ENCODE measurements at regions not wholly inside any gene's neighbourhood (a gene's known extent, or its start where the extent isn't known, plus 50 kb on each side); places are given as distances from the start of the nearest gene placed in this dataset.

DNA sequence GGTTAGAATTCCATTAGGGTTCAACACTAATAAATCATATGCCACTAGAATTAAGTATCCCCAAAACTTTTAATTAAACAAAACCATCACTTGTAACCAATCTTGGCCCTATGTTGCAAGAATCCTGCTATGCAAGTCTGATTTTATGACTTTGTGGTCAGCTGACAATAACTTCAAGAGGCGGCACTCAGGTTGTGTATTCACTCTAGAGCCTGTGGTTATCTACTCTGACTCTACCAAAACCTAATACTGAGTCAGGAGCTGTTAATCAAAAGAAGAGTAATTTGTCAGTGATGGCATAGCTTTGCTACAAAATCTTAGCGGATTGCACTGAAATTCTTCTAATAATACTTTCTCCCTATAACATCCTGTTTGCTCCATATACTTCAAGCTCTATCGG is 253.7 kb downstream of the AASDHPPT start:
- intact Hi-C loops (cut with micrococcal nuclease): no loop called here
- no peaks in the 10 kb centered on the region for H3K4me1 Mint-ChIP-seq (ENCODE audit: low read depth)
- no peak overlapping the region for H3K4me3 Mint-ChIP-seq
- peaks cover 5% of the 10 kb centered on the region for H3K9me3 Mint-ChIP-seq
- DNase-seq (ENCODE audit: low spot score): no peak
- no peak overlapping the region for H3K27ac Mint-ChIP-seq
- no peaks in the 10 kb centered on the region for H3K36me3 Mint-ChIP-seq (ENCODE audit: low read depth)
- H3K27me3 Mint-ChIP-seq (ENCODE audit: insufficient read depth): no peaks in the 10 kb centered on the region

- no peaks in the 10 kb centered on the region for H3K27me3 Mint-ChIP-seq (ENCODE audit: insufficient read depth)
- no peak for DNase-seq (ENCODE audit: low spot score)
- H3K27ac Mint-ChIP-seq: no peak overlapping the region
- intact Hi-C loops (cut with micrococcal nuclease): no loop called here
- H3K9me3 Mint-ChIP-seq: peaks cover 5% of the 10 kb centered on the region
- no peaks in the 10 kb centered on the region for H3K4me1 Mint-ChIP-seq (ENCODE audit: low read depth)
- H3K36me3 Mint-ChIP-seq (ENCODE audit: low read depth): no peaks in the 10 kb centered on the region
- no peak overlapping the region for H3K4me3 Mint-ChIP-seq
Observed at GRCh38 chr11:106333678-106334077, 256.2 kb downstream of the AASDHPPT start.

GRCh38 chr11:106344394-106344793 is 266.9 kb downstream of the AASDHPPT start:
- H3K9me3 Mint-ChIP-seq: peaks cover 3% of the 10 kb centered on the region
- no peak overlapping the region for H3K27ac Mint-ChIP-seq
- no peaks in the 10 kb centered on the region for H3K36me3 Mint-ChIP-seq (ENCODE audit: low read depth)
- no peak overlapping the region for H3K4me3 Mint-ChIP-seq
- no peak for DNase-seq (ENCODE audit: low spot score)
- H3K27me3 Mint-ChIP-seq (ENCODE audit: insufficient read depth): no peaks in the 10 kb centered on the region
- intact Hi-C loops (cut with micrococcal nuclease): no loop called here
- H3K4me1 Mint-ChIP-seq (ENCODE audit: low read depth): no peaks in the 10 kb centered on the region

- DNase-seq (ENCODE audit: low spot score): no peak
- Mint-ChIP-seq H3K27me3 (ENCODE audit: insufficient read depth) (no peaks in the 10 kb centered on the region), H3K27ac (no peak overlapping the region), H3K36me3 (ENCODE audit: low read depth) (no peaks in the 10 kb centered on the region), H3K4me1 (ENCODE audit: low read depth) (no peaks in the 10 kb centered on the region), H3K4me3 (no peak overlapping the region), H3K9me3 (peaks cover 3% of the 10 kb centered on the region)
- intact Hi-C loops (cut with micrococcal nuclease): no loop called here
Observed at GRCh38 chr11:106344966-106345365, 267.5 kb downstream of the AASDHPPT start.

DNA sequence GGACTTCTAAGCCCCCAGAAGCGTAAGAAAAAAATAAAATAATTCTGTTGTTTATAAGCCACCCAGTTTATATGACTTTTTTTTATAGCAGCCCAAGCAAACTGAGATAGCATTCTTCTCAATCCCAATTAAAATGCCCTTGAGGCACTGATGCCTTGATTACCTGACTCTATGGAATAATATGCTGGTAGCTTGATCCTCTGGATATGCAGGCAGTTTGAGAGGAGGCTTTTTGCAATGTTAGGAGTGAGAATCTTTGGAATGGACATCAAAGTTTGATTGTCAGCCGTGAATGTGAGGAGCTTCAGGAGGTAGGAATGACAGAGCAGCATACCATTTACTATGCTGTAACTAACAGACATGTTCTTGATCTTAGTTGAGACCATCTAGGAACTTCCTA is 275.6 kb downstream of the AASDHPPT start:
- Mint-ChIP-seq H3K36me3 (ENCODE audit: low read depth) (no peaks in the 10 kb centered on the region), H3K27ac (no peak overlapping the region), H3K9me3 (peaks cover 3% of the 10 kb centered on the region), H3K4me1 (ENCODE audit: low read depth) (no peaks in the 10 kb centered on the region), H3K4me3 (no peak overlapping the region), H3K27me3 (ENCODE audit: insufficient read depth) (no peaks in the 10 kb centered on the region)
- DNase-seq (ENCODE audit: low spot score): no peak
- intact Hi-C loops (cut with micrococcal nuclease): no loop called here

GRCh38 chr11:106369224-106369623 is 291.8 kb downstream of the AASDHPPT start:
- no peak overlapping the region for H3K27ac Mint-ChIP-seq
- H3K4me3 Mint-ChIP-seq: no peak overlapping the region
- no peaks in the 10 kb centered on the region for H3K27me3 Mint-ChIP-seq (ENCODE audit: insufficient read depth)
- H3K4me1 Mint-ChIP-seq (ENCODE audit: low read depth): no peaks in the 10 kb centered on the region
- H3K9me3 Mint-ChIP-seq: no peaks in the 10 kb centered on the region
- intact Hi-C loops (cut with micrococcal nuclease): no loop called here
- no peak for DNase-seq (ENCODE audit: low spot score)
- H3K36me3 Mint-ChIP-seq (ENCODE audit: low read depth): no peaks in the 10 kb centered on the region

- no peaks in the 10 kb centered on the region for H3K4me1 Mint-ChIP-seq (ENCODE audit: low read depth)
Observed at GRCh38 chr11:106378513-106379179, 301.2 kb downstream of the AASDHPPT start.

DNA sequence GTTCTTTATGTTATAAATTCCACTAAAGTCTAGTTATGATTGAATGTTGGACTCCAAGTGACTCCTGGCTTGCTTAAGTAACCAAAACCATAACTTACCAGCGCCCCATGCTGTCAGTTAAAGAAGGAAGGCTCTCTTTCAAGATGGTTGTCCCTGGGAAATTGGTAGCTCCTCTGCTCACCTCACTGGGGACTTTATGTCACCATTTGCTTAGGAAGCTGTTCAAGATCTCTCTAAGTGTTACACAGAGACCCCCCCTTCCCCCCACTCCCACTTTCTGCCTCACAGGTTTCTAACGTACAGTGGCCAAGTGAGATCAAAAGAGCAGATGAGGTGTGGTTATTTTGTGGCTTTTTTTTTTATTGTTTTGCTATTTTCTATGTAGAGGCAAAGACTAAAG is 301.8 kb downstream of the AASDHPPT start:
- no peak overlapping the region for H3K27ac Mint-ChIP-seq
- H3K9me3 Mint-ChIP-seq: no peaks in the 10 kb centered on the region
- no peaks in the 10 kb centered on the region for H3K36me3 Mint-ChIP-seq (ENCODE audit: low read depth)
- intact Hi-C loops (cut with micrococcal nuclease): no loop called here
- H3K27me3 Mint-ChIP-seq (ENCODE audit: insufficient read depth): no peaks in the 10 kb centered on the region
- no peak overlapping the region for H3K4me3 Mint-ChIP-seq
- no peak for DNase-seq (ENCODE audit: low spot score)
- no peaks in the 10 kb centered on the region for H3K4me1 Mint-ChIP-seq (ENCODE audit: low read depth)

More at GRCh38 chr11:106378513-106379179, 301.2 kb downstream of the AASDHPPT start:
- no peak for DNase-seq (ENCODE audit: low spot score)
- no peaks in the 10 kb centered on the region for H3K36me3 Mint-ChIP-seq (ENCODE audit: low read depth)
- H3K9me3 Mint-ChIP-seq: no peaks in the 10 kb centered on the region
- H3K27ac Mint-ChIP-seq: no peak overlapping the region
- no peak overlapping the region for H3K4me3 Mint-ChIP-seq
- no peaks in the 10 kb centered on the region for H3K27me3 Mint-ChIP-seq (ENCODE audit: insufficient read depth)
- intact Hi-C loops (cut with micrococcal nuclease): no loop called here

DNA sequence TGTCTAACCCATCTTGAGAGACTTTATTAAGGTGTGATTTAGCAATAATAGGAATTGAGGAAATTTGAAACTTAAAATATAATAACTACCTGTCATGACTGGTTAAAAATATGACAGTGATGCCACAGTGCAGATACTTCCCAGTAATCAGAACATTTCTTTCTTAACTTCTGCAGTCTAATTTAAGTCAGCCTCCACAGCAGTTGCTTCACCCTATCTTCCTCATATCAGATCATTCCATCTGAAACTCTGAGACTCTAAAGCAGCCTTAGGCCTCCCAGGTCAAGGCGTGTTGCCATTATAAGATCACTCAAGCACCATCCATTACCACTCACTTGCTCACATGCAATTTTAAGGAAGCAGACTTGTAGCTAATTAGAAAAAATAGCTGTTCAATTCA is 302.2 kb downstream of the AASDHPPT start:
- H3K4me1 Mint-ChIP-seq (ENCODE audit: low read depth): no peaks in the 10 kb centered on the region
- H3K4me3 Mint-ChIP-seq: no peak overlapping the region
- no peaks in the 10 kb centered on the region for H3K9me3 Mint-ChIP-seq
- no peaks in the 10 kb centered on the region for H3K27me3 Mint-ChIP-seq (ENCODE audit: insufficient read depth)
- H3K36me3 Mint-ChIP-seq (ENCODE audit: low read depth): no peaks in the 10 kb centered on the region
- DNase-seq (ENCODE audit: low spot score): no peak
- intact Hi-C loops (cut with micrococcal nuclease): no loop called here
- no peak overlapping the region for H3K27ac Mint-ChIP-seq

DNA sequence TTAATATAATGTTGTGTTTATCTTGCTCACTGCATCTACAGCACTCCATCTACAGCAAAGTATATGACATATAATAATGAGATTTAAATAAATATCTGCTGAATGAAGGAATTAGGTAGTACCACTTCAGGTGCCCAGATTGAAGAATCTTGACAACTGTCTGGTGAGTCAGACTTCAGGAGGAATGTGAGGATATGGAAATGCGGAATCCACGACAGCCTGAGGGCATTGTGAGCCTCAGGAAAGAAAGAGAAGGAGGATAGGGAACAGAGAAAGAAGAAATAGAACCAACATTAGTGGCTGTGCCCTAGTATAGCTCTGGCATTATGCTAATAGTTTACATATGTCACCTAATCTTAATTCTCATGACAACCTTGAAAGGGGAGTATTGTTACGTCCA is 304.4 kb downstream of the AASDHPPT start:
- Mint-ChIP-seq H3K27me3 (ENCODE audit: insufficient read depth) (no peaks in the 10 kb centered on the region), H3K36me3 (ENCODE audit: low read depth) (no peaks in the 10 kb centered on the region), H3K4me1 (ENCODE audit: low read depth) (no peaks in the 10 kb centered on the region), H3K9me3 (no peaks in the 10 kb centered on the region), H3K27ac (no peak overlapping the region), H3K4me3 (no peak overlapping the region)
- intact Hi-C loops (cut with micrococcal nuclease): no loop called here
- DNase-seq (ENCODE audit: low spot score): no peak

DNA sequence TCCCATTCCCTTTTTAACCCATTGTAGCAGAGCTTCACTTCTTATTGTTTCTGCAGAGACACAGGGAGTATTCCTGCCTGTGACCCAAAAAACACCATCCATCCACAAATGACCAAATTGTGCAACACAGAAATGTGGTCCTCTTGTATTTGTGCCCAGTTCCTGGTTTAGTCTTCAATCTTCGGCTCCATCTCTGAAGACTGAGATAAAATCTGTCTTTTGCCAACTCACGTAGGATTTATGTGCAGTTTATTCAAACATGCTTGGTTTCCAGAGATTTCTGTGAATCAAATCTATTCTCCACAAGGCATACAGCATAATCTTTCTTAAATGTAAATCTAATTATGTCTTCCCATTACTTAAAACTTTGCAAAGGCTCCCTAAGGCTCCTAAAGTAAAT is 307.0 kb downstream of the AASDHPPT start:
- DNase-seq (ENCODE audit: low spot score): no peak
- Mint-ChIP-seq H3K4me1 (ENCODE audit: low read depth) (no peaks in the 10 kb centered on the region), H3K36me3 (ENCODE audit: low read depth) (no peaks in the 10 kb centered on the region), H3K4me3 (no peak overlapping the region), H3K27ac (no peak overlapping the region), H3K9me3 (no peaks in the 10 kb centered on the region), H3K27me3 (ENCODE audit: insufficient read depth) (no peaks in the 10 kb centered on the region)
- intact Hi-C loops (cut with micrococcal nuclease): no loop called here

DNA sequence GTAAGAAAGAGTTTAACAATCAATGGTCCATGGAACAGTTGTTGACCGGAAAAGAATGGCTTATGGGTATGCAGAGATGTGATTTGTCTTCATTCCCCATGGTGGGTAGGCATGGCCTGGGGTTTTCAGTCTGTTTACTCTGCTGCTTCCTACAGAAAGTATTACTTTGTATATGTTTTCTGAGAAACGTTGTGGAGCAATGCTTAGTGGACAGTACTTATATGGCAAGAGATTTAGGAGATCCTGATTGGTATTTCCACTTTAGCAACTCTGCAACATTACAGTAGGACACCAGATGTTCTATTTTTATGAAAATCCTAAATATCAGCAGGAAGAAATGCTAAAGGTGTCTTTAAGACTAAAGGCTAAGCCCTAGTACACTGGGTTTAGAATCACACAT is 309.1 kb downstream of the AASDHPPT start:
- Mint-ChIP-seq H3K9me3 (no peaks in the 10 kb centered on the region), H3K36me3 (ENCODE audit: low read depth) (no peaks in the 10 kb centered on the region), H3K4me3 (no peak overlapping the region), H3K27me3 (ENCODE audit: insufficient read depth) (no peaks in the 10 kb centered on the region), H3K27ac (no peak overlapping the region), H3K4me1 (ENCODE audit: low read depth) (no peaks in the 10 kb centered on the region)
- DNase-seq (ENCODE audit: low spot score): no peak
- intact Hi-C loops (cut with micrococcal nuclease): no loop called here

GRCh38 chr11:106389101-106389500 is 311.6 kb downstream of the AASDHPPT start:
- Mint-ChIP-seq H3K9me3 (no peaks in the 10 kb centered on the region), H3K27me3 (ENCODE audit: insufficient read depth) (no peaks in the 10 kb centered on the region), H3K27ac (no peak overlapping the region), H3K36me3 (ENCODE audit: low read depth) (no peaks in the 10 kb centered on the region), H3K4me1 (ENCODE audit: low read depth) (no peaks in the 10 kb centered on the region), H3K4me3 (no peak overlapping the region)
- DNase-seq (ENCODE audit: low spot score): no peak
- intact Hi-C loops (cut with micrococcal nuclease): no loop called here

- H3K4me1 Mint-ChIP-seq (ENCODE audit: low read depth): no peaks in the 10 kb centered on the region
- no peak overlapping the region for H3K4me3 Mint-ChIP-seq
- intact Hi-C loops (cut with micrococcal nuclease): no loop called here
- no peak overlapping the region for H3K27ac Mint-ChIP-seq
- H3K9me3 Mint-ChIP-seq: no peaks in the 10 kb centered on the region
- no peak for DNase-seq (ENCODE audit: low spot score)
- H3K36me3 Mint-ChIP-seq (ENCODE audit: low read depth): no peaks in the 10 kb centered on the region
- H3K27me3 Mint-ChIP-seq (ENCODE audit: insufficient read depth): no peaks in the 10 kb centered on the region
Observed at GRCh38 chr11:106390078-106390477, 312.6 kb downstream of the AASDHPPT start.

Measured in activated T-helper 1 cell treated with anti-CD3 and anti-CD28 coated beads, Interleukin-12 subunit alpha, Interleukin-12 subunit beta, Interleukin-2, Interleukin-4 antibody, amounts not matched to agents 30 ng/mL and 10 ng/mL and 1 ng/mL, durations not matched to agents 14 hours and 24 hours and 36 hours (primary cell).